Neutrophil (primary cell): ENCODE measurements at regions not wholly inside any gene's neighbourhood (a gene's known extent, or its start where the extent isn't known, plus 50 kb on each side); places are given as distances from the start of the nearest gene placed in this dataset.

ENCODE experiments used
- H3K27ac ChIP-seq: fragments of 200-600 bp; sonication (generic); 2 replicates; pipeline ENCODE4 v1.5.1; 2016; ENCODE audit warnings: mild to moderate bottlenecking, moderate library complexity
- H3K27me3 ChIP-seq: fragments of 200-600 bp; sonication (generic); 2 replicates; pipeline ENCODE4 v1.6.0; 2016; ENCODE audit warnings: mild to moderate bottlenecking
- H3K36me3 ChIP-seq: fragments of 200-600 bp; sonication (generic); 2 replicates; pipeline ENCODE4 v1.5.1; 2017
- H3K4me1 ChIP-seq, 2 experiments: fragments of 200-600 bp in 1 of 2; sonication (generic) in 1 of 2; 1 replicate in 1 of 2; 2 replicates in 1 of 2; pipeline versions ENCODE4 v1.5.1 to v1.6.1; 2013 to 2016; ENCODE audit warnings: low read depth in 1 of 2, low read length in 1 of 2, mild to moderate bottlenecking in 1 of 2, moderate library complexity in 1 of 2; ENCODE audit not compliant: control insufficient read depth in 1 of 2, insufficient read depth in 1 of 2
- H3K4me3 ChIP-seq, 2 experiments: fragments of 200-600 bp in 1 of 2; sonication (generic) in 1 of 2; 1 replicate in 1 of 2; 2 replicates in 1 of 2; pipeline ENCODE4 v1.5.1; 2013 to 2016; ENCODE audit warnings: low read depth in 1 of 2, low read length in 1 of 2, mild to moderate bottlenecking in 1 of 2, moderate library complexity in 1 of 2
- H3K9me3 ChIP-seq: fragments of 200-600 bp; sonication (generic); 2 replicates; pipeline ENCODE4 v1.5.1; 2016
- CTCF ChIP-seq: fragments of 200-600 bp; sonication (generic); IDR thresholded peaks from 2 replicates; pipeline ENCODE4 v1.5.1; 2016; ENCODE audit warnings: antibody characterized with exemption

DNA sequence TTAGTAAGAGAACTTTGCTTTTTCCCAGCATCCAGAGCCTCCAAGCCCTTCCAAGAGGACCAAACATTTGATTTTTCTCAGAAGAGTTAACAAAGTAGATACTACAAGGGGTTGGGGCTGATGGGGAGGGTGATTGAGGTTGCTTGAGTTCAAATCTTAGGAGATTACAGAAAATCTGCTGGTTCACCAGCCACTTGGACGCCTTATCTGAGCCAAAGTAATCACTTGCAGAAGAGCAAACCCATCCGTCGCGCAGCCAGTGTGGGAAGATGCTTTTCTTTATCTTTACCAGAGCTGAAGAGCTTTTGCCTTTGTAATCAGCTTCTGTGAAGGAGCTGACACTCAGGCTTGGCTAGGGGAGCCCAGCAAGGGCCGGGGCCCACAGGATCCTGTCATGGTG, 91.9 kb upstream of the CTTNBP2NL start:
- Histone ChIP-seq H3K9me3 (no peaks in the 10 kb centered on the region), H3K27me3 (peaks cover 11% of the 10 kb centered on the region), H3K36me3 (no peaks in the 10 kb centered on the region), H3K4me1 (no peaks in the 10 kb centered on the region), H3K27ac (no peak overlapping the region), H3K4me3 (no peak overlapping the region)
- TF ChIP-seq CTCF: no peak

GRCh38 chr1:112304612-112305011, 91.4 kb upstream of the CTTNBP2NL start:
- H3K36me3 ChIP-seq: no peaks in the 10 kb centered on the region
- H3K4me1 ChIP-seq: no peaks in the 10 kb centered on the region
- no peak for TF ChIP-seq CTCF

GRCh38 chr1:112307930-112308591, 88.0 kb upstream of the CTTNBP2NL start:
- TF ChIP-seq CTCF: no peak
- no peaks in the 10 kb centered on the region for H3K9me3 ChIP-seq
- peaks cover 7% of the 10 kb centered on the region for H3K27me3 ChIP-seq
- H3K4me1 ChIP-seq: no peaks in the 10 kb centered on the region
- H3K4me3 ChIP-seq: no peak overlapping the region
- H3K27ac ChIP-seq: no peak overlapping the region
- no peaks in the 10 kb centered on the region for H3K36me3 ChIP-seq

More at GRCh38 chr1:112304612-112305011, 91.4 kb upstream of the CTTNBP2NL start:
- no peak overlapping the region for H3K27ac ChIP-seq
- peaks cover 11% of the 10 kb centered on the region for H3K27me3 ChIP-seq
- no peak overlapping the region for H3K4me3 ChIP-seq
- H3K9me3 ChIP-seq: no peaks in the 10 kb centered on the region

- H3K4me3 ChIP-seq: no peak overlapping the region
- no peak for TF ChIP-seq CTCF
- H3K27me3 ChIP-seq: peaks cover 7% of the 10 kb centered on the region
- no peak overlapping the region for H3K27ac ChIP-seq
- H3K4me1 ChIP-seq: no peaks in the 10 kb centered on the region
- no peaks in the 10 kb centered on the region for H3K36me3 ChIP-seq
- no peaks in the 10 kb centered on the region for H3K9me3 ChIP-seq
Measured at GRCh38 chr1:112308716-112309115, 87.3 kb upstream of the CTTNBP2NL start.

DNA sequence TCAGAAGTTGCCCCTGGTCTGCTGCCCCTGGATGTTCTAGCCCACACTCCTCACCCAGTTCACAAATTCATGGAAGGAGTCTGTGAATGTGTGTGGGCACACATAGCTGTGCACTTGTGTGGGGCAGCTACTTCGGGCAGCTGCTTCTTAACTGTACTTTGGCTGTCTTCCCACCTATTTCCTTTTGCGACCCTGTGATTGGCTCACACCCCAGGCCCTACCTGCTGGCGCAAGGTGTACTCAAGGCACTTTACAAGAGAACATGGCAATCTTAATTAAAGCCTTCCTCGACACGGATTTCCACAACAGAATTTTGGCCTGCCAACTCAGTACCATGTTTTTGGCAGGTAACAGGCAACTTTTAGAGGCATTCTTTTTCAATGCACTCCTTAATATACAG, 86.5 kb upstream of the CTTNBP2NL start:
- Histone ChIP-seq H3K9me3 (no peaks in the 10 kb centered on the region), H3K36me3 (no peaks in the 10 kb centered on the region), H3K4me3 (no peak overlapping the region), H3K27ac (no peak overlapping the region), H3K27me3 (peaks cover 7% of the 10 kb centered on the region), H3K4me1 (no peaks in the 10 kb centered on the region)
- TF ChIP-seq CTCF: no peak
